ENCODE measurements at regions not wholly inside any gene's neighbourhood (a gene's known extent, or its start where the extent isn't known, plus 50 kb on each side); places are given as distances from the start of the nearest gene placed in this dataset.

DNA sequence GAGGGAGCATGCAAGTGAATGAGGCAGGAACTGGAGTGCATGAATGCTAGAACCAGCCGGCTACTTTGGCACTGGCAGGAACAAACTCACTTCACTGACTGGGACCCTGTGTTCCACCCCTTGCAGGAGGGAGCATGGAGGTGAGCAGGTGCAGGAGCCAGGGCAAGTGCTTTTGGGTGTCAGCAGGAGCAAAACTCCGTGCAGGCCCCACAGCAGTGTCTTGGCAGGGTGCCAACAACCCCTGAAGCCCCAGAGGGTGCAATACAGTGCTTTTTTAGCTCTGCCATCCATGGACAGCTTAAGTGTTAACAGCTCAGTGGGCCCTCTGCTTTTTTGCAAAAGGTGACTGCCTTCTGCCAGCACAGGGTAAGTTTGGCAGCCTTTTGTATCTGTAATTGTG, 245.8 kb upstream of the PCSK5 start:
- TF ChIP-seq, protein P1, sequence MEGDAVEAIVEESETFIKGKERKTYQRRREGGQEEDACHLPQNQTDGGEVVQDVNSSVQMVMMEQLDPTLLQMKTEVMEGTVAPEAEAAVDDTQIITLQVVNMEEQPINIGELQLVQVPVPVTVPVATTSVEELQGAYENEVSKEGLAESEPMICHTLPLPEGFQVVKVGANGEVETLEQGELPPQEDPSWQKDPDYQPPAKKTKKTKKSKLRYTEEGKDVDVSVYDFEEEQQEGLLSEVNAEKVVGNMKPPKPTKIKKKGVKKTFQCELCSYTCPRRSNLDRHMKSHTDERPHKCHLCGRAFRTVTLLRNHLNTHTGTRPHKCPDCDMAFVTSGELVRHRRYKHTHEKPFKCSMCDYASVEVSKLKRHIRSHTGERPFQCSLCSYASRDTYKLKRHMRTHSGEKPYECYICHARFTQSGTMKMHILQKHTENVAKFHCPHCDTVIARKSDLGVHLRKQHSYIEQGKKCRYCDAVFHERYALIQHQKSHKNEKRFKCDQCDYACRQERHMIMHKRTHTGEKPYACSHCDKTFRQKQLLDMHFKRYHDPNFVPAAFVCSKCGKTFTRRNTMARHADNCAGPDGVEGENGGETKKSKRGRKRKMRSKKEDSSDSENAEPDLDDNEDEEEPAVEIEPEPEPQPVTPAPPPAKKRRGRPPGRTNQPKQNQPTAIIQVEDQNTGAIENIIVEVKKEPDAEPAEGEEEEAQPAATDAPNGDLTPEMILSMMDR (conservative IDR thresholded peaks at IDR 0.05; ENCODE audit: low read depth, low read length): no peak
- DNase-seq (ENCODE audit: low read depth): no peak
- no peak overlapping the region for H3K4me3 ChIP-seq (ENCODE audit: low read depth, low read length)

DNA sequence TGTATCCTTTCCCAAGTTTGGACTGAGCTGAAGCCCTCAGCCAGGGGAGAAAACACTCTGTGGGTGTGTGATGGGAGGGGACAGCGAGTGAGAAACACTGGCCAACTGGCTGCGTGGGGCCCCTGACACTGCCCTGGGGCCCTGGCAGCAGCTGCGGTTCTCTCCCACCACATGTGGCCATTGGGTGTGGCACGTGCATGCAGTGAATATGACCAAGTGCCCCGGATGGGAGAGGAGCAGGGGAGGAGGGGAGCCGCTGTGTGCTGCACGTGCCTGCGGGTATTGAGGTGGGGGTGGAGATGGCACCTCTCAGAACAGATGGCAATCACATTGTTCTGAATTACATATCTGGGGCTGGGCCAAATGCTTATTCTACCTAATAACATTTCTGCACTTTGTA, 242.4 kb upstream of the PCSK5 start:
- TF ChIP-seq, protein P1 (conservative IDR thresholded peaks at IDR 0.05; ENCODE audit: low read depth, low read length): no peak
- DNase-seq (ENCODE audit: low read depth): no peak
- no peak overlapping the region for H3K4me3 ChIP-seq (ENCODE audit: low read depth, low read length)

DNA sequence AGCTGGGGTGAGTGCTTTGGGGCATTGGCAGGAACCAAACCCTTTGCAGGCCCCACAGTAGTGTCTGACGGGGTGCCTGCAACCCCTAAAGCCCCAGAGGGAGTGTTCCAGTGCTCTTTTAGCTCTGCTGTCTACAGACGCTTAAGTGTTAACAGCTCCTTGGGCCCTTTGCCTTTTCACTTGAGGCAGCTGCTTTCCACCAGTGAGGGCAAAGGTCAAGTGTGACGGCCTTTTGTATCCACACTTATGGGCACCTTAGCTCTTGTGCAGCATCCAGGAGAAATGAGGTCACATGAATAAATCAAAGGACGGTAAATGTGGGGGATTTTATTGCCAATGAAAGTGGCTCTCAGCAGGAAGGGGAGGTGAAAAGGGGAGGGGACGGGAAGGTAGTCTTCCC, 241.4 kb upstream of the PCSK5 start:
- TF ChIP-seq, protein P1 (conservative IDR thresholded peaks at IDR 0.05; ENCODE audit: low read depth, low read length): no peak
- DNase-seq (ENCODE audit: low read depth): no peak
- no peak overlapping the region for H3K4me3 ChIP-seq (ENCODE audit: low read depth, low read length)

DNA sequence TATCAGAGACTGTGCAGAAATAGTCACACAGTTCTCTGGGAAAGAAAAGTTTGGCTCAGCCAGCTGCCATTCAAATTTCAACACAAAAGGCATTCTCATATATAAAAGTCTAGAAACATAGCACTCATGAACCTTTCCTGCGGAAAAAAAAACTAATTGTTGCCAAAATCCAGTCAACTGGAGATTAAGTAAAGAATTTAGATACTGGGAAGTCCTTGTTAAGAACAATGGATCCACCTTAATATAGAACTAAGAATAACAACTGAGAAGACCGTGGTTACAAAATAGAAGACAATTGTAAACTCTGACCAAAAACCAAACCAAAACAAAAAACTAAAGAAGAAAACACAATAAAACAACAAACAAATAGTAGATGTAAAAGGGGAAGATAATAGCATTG, 238.8 kb upstream of the PCSK5 start:
- TF ChIP-seq, protein P1 (conservative IDR thresholded peaks at IDR 0.05; ENCODE audit: low read depth, low read length): no peak
- no peak overlapping the region for H3K4me3 ChIP-seq (ENCODE audit: low read depth, low read length)
- no peak for DNase-seq (ENCODE audit: low read depth)

DNA sequence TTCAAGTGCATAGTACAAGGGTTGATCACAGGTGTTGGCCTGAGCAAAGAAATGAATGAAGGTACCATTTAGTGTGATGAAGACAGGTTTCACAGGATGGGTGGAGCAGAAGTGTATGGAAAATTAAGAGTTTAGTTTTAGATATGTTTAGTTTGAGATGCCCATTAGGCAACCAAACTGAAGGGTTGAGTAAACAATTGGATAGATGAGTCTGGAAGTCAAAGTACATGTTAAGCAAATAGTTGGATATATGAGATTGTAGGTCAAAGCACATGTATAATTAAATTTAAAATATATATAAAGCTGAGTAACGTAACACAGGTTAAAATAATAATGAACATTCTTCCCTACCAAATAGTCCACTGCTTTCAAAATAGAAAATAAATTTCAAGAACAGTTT, 237.1 kb upstream of the PCSK5 start:
- no peak for DNase-seq (ENCODE audit: low read depth)
- no peak overlapping the region for H3K4me3 ChIP-seq (ENCODE audit: low read depth, low read length)
- TF ChIP-seq, protein P1 (conservative IDR thresholded peaks at IDR 0.05; ENCODE audit: low read depth, low read length): no peak

DNA sequence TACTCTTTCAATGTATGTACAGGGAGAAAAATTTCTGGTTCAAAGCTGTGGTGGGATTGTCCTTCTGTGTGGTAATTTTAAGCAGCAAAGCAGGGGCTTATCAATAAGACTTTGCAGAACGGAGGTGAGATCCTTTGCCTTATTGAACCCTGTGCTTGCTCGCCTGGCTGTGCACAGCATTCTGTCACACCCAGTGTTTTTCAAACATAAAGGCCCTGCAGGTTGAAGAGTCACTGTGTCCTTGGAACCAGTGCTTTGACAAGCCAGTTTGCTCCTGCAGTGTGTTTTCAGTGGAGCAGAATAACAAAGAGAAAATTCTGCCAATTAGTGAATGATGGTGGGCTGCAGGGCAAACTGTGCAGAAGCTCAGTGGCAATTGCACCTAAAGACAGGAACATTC, 236.7 kb upstream of the PCSK5 start:
- DNase-seq (ENCODE audit: low read depth): no peak
- TF ChIP-seq, protein P1 (conservative IDR thresholded peaks at IDR 0.05; ENCODE audit: low read depth, low read length): no peak
- no peak overlapping the region for H3K4me3 ChIP-seq (ENCODE audit: low read depth, low read length)

DNA sequence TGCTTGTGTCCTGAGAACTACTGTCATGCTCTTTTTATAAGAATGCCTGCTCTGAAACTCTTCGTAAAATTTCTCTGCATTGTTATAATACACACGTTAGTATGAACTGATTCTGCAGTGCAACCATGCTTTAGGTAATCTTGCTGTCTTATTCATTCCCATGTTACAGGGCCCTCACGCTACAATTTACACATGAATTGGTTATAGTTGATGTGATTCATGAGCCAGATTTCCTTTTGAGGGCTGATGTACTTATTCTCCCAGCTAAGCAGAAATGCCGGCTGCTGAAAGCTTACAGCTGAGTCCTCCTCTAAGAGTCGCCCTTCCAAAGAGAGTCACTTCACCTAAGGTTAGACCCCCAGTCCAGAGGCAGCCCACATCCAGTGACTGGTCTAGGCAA, 233.5 kb upstream of the PCSK5 start:
- DNase-seq (ENCODE audit: low read depth): no peak
- TF ChIP-seq, protein P1 (conservative IDR thresholded peaks at IDR 0.05; ENCODE audit: low read depth, low read length): no peak
- H3K4me3 ChIP-seq (ENCODE audit: low read depth, low read length): no peak overlapping the region
